ENCODE measurements at regions not wholly inside any gene's neighbourhood (a gene's known extent, or its start where the extent isn't known, plus 50 kb on each side); places are given as distances from the start of the nearest gene placed in this dataset.

DNA sequence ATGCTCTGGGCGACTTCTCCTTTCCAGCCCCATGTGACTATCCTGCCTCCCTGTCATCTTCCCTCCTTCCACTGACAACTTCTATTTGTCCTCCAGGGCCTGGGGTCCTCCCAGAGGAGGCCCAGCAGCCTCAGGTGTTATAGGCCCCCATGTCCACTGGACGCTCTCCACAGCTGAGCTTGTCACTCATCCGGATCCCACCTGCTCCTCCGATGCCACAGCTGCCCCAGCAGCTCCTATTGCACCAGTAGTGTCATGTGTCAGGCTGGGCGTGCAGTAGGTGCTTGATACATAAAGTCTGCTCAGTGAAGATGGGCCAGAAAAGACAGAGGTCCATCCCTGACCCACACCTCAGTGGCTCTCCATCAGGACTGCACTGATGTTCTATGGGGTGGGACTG, 305.7 kb upstream of the MYT1L start:
- TF ChIP-seq, protein P1, sequence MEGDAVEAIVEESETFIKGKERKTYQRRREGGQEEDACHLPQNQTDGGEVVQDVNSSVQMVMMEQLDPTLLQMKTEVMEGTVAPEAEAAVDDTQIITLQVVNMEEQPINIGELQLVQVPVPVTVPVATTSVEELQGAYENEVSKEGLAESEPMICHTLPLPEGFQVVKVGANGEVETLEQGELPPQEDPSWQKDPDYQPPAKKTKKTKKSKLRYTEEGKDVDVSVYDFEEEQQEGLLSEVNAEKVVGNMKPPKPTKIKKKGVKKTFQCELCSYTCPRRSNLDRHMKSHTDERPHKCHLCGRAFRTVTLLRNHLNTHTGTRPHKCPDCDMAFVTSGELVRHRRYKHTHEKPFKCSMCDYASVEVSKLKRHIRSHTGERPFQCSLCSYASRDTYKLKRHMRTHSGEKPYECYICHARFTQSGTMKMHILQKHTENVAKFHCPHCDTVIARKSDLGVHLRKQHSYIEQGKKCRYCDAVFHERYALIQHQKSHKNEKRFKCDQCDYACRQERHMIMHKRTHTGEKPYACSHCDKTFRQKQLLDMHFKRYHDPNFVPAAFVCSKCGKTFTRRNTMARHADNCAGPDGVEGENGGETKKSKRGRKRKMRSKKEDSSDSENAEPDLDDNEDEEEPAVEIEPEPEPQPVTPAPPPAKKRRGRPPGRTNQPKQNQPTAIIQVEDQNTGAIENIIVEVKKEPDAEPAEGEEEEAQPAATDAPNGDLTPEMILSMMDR (IDR thresholded peaks at IDR 0.05) = no peak
- TF ChIP-seq POLR2AphosphoS5 (IDR thresholded peaks at IDR 0.05) = no peak
- TF ChIP-seq EP300 (IDR thresholded peaks at IDR 0.05) = no peak

All from sigmoid colon (tissue), 4 donors.